KMS-11 (cell line): ENCODE measurements at regions not wholly inside any gene's neighbourhood (a gene's known extent, or its start where the extent isn't known, plus 50 kb on each side); places are given as distances from the start of the nearest gene placed in this dataset.

Source experiments
- H2AFZ ChIP-seq: fragments of 200-600 bp; sonication (generic); 2 replicates; pipeline ENCODE4 v1.6.1; 2016; ENCODE audit warnings: antibody characterized with exemption, mixed run types, low read depth
- H3K27ac ChIP-seq: fragments of 200-600 bp; sonication (generic); 2 replicates; pipeline ENCODE4 v1.6.1; 2016; ENCODE audit warnings: mild to moderate bottlenecking, mixed run types
- H3K27me3 ChIP-seq: fragments of 200-600 bp; sonication (generic); 2 replicates; pipeline ENCODE4 v1.6.1; 2017; ENCODE audit warnings: mild to moderate bottlenecking, low read depth, mixed run types, moderate library complexity; ENCODE audit not compliant: insufficient read depth
- H3K36me3 ChIP-seq: fragments of 200-600 bp; sonication (generic); 2 replicates; pipeline ENCODE4 v1.6.1; 2017; ENCODE audit warnings: mild to moderate bottlenecking, mixed run types; ENCODE audit not compliant: insufficient read depth
- H3K4me1 ChIP-seq: fragments of 200-600 bp; sonication (generic); 2 replicates; pipeline ENCODE4 v1.6.1; 2016; ENCODE audit warnings: mild to moderate bottlenecking, low read depth, mixed run types; ENCODE audit not compliant: poor library complexity, severe bottlenecking
- H3K4me2 ChIP-seq: fragments of 200-600 bp; sonication (generic); 2 replicates; pipeline ENCODE4 v1.7.0; 2016; ENCODE audit warnings: mild to moderate bottlenecking, mixed run types
- H3K4me3 ChIP-seq: fragments of 200-600 bp; sonication (generic); IDR thresholded peaks from 2 replicates; pipeline ENCODE4 v1.6.1; 2017; ENCODE audit warnings: low read depth, low read length, mixed read lengths; ENCODE audit not compliant: insufficient read depth
- H3K79me2 ChIP-seq: fragments of 200-600 bp; sonication (generic); 2 replicates; pipeline ENCODE4 v1.6.1; 2016; ENCODE audit warnings: low read depth, mixed run types; ENCODE audit not compliant: insufficient read depth
- H3K9ac ChIP-seq: fragments of 200-600 bp; sonication (generic); 2 replicates; pipeline ENCODE4 v1.6.1; 2016; ENCODE audit warnings: mild to moderate bottlenecking, mixed run types
- H4K20me1 ChIP-seq: fragments of 200-600 bp; sonication (generic); 2 replicates; pipeline ENCODE4 v1.6.1; 2016; ENCODE audit warnings: mild to moderate bottlenecking, mixed run types; ENCODE audit not compliant: insufficient read depth
- CTCF ChIP-seq: fragments of 200-600 bp; sonication (generic); conservative IDR thresholded peaks from 2 replicates; pipeline ENCODE4 v1.6.1; 2017; ENCODE audit warnings: low read depth, mild to moderate bottlenecking, antibody characterized with exemption, low read length, moderate library complexity, mixed read lengths

GRCh38 chr12:115402443-115403180 lies 718.6 kb upstream of the TBX3 start:
- H3K9ac ChIP-seq, result no peak overlapping the region
- H3K27ac ChIP-seq, result no peak overlapping the region
- H3K79me2 ChIP-seq, result no peaks in the 10 kb centered on the region
- no peak overlapping the region for H3K4me2 ChIP-seq
- no peak for TF ChIP-seq CTCF
- no peaks in the 10 kb centered on the region for H3K36me3 ChIP-seq
- no peak overlapping the region for H2AFZ ChIP-seq
- no peaks in the 10 kb centered on the region for H3K27me3 ChIP-seq
- H4K20me1 ChIP-seq, result no peaks in the 10 kb centered on the region
- H3K4me3 ChIP-seq, result no peak overlapping the region
- no peaks in the 10 kb centered on the region for H3K4me1 ChIP-seq

GRCh38 chr12:115401761-115402160 lies 717.8 kb upstream of the TBX3 start:
- Histone ChIP-seq H3K4me2 (no peak overlapping the region), H2AFZ (no peak overlapping the region), H3K79me2 (no peaks in the 10 kb centered on the region), H3K27ac (no peak overlapping the region), H3K36me3 (no peaks in the 10 kb centered on the region), H3K4me3 (no peak overlapping the region), H3K27me3 (no peaks in the 10 kb centered on the region), H3K4me1 (no peaks in the 10 kb centered on the region), H3K9ac (no peak overlapping the region), H4K20me1 (no peaks in the 10 kb centered on the region)
- no peak for TF ChIP-seq CTCF

GRCh38 chr12:115400011-115400410 lies 716.0 kb upstream of the TBX3 start:
- Histone ChIP-seq H3K27ac (no peak overlapping the region), H3K36me3 (no peaks in the 10 kb centered on the region), H3K4me3 (no peak overlapping the region), H3K79me2 (no peaks in the 10 kb centered on the region), H2AFZ (no peak overlapping the region), H3K4me1 (no peaks in the 10 kb centered on the region), H3K27me3 (no peaks in the 10 kb centered on the region), H3K9ac (no peak overlapping the region), H3K4me2 (no peak overlapping the region), H4K20me1 (no peaks in the 10 kb centered on the region)
- no peak for TF ChIP-seq CTCF

GRCh38 chr12:115398311-115398781 lies 714.4 kb upstream of the TBX3 start:
- no peak overlapping the region for H2AFZ ChIP-seq
- H3K79me2 ChIP-seq, result no peaks in the 10 kb centered on the region
- no peaks in the 10 kb centered on the region for H3K27me3 ChIP-seq
- no peak overlapping the region for H3K4me2 ChIP-seq
- H3K27ac ChIP-seq, result no peak overlapping the region
- no peaks in the 10 kb centered on the region for H3K4me1 ChIP-seq
- no peak overlapping the region for H3K4me3 ChIP-seq
- H4K20me1 ChIP-seq, result no peaks in the 10 kb centered on the region
- TF ChIP-seq CTCF, result no peak
- H3K9ac ChIP-seq, result no peak overlapping the region
- no peaks in the 10 kb centered on the region for H3K36me3 ChIP-seq
